Heart left ventricle (tissue), 16 donors: ENCODE measurements at regions not wholly inside any gene's neighbourhood (a gene's known extent, or its start where the extent isn't known, plus 50 kb on each side); places are given as distances from the start of the nearest gene placed in this dataset.
A peak's percentile ranks its signal among the peaks of the same experiment; 100 is the strongest.

ENCODE experiments used
- ATAC-seq, 4 donors: fragments of 200-7000 bp; cut with Tn5 transposase; one replicate each; pipeline ENCODE4 v1.9.1; 2020 to 2022; ENCODE audit warnings: moderate library complexity in 4 of 4, mild to moderate bottlenecking in 3 of 4, moderate number of reproducible peaks in 1 of 4
- DNase-seq, 5 donors: peaks; one replicate each; pipeline ENCODE4 v3.0.0-alpha.2; 2020
- H3K27ac ChIP-seq, 12 donors: fragments of 200-600 bp; sonication (generic) in 4 of 12; one replicate each; pipeline versions ENCODE4 v1.5.0 to v1.8.0; 2016 to 2022; ENCODE audit warnings: mild to moderate bottlenecking in 2 of 12
- H3K27me3 ChIP-seq, 9 donors: fragments of 200-600 bp; sonication (generic) in 2 of 9; one replicate each; pipeline versions ENCODE4 v1.5.1 to v1.8.0; 2016 to 2022; ENCODE audit warnings: mild to moderate bottlenecking in 3 of 9
- H3K36me3 ChIP-seq, 9 donors: fragments of 200-600 bp; sonication (generic) in 2 of 9; one replicate each; pipeline versions ENCODE4 v1.5.0 to v1.8.0; 2018 to 2022; ENCODE audit warnings: mild to moderate bottlenecking in 2 of 9
- H3K4me1 ChIP-seq, 12 donors: fragments of 200-600 bp; sonication (generic) in 4 of 12; one replicate each; pipeline versions ENCODE4 v1.5.0 to v1.8.0; 2016 to 2022; ENCODE audit warnings: mild to moderate bottlenecking in 3 of 12
- H3K4me3 ChIP-seq, 12 donors: fragments of 200-600 bp; sonication (generic) in 4 of 12; one replicate each; pipeline versions ENCODE4 v1.5.0 to v1.8.0; 2017 to 2022; ENCODE audit warnings: mild to moderate bottlenecking in 9 of 12, moderate library complexity in 4 of 12
- H3K9me3 ChIP-seq, 12 donors: fragments of 200-600 bp; sonication (generic) in 4 of 12; one replicate each; pipeline versions ENCODE4 v1.5.0 to v1.8.0; 2016 to 2022; ENCODE audit warnings: mild to moderate bottlenecking in 1 of 12
- CTCF ChIP-seq, 12 donors: fragments of 200-600 bp; sonication (generic) in 4 of 12; IDR thresholded peaks; one replicate each; pipeline versions ENCODE4 v1.5.0 to v1.8.0; 2018 to 2022; ENCODE audit warnings: antibody characterized with exemption in 12 of 12, mild to moderate bottlenecking in 5 of 12
- POLR2A ChIP-seq, 2 donors: fragments of 450-650 bp; IDR thresholded peaks; one replicate each; pipeline ENCODE4 v1.6.1; 2017; ENCODE audit warnings: antibody characterized with exemption in 2 of 2, mild to moderate bottlenecking in 2 of 2, moderate library complexity in 2 of 2
- WGBS, 4 donors: extraction: QIAGEN DNeasy Blood & Tissue Kit in 2 of 4; methylation state at CpG; one replicate each; pipeline versions ENCODE4 v1.1.5 to v1.1.7; 2013 to 2018; 5-methylcytosine and 5-hydroxymethylcytosine counted together
- intact Hi-C, 10 donors: fragments of 100-400 bp; cut with DNase I; formaldehyde crosslinking; loops; one replicate each; pipeline versions ENCODE4 v1.11.1 to v1.14.2; 2022
- donor health status: ischemic (EF 13 %, LVEDD 7.1; RV severe dilation, severe dysfunction).
- donor health status: healthy with polysubstance abuse.
- donor health status: DM: no; HTN: yes; CAD: no.
- donor health status: DM: no; HTN: no; CAD: no.
- donor health status: ischemic (EF 25% LVEDD 6.9; RV normal size, moderate dysfunction).
- donor health status: ischemic (EF 25% LVEDD 5.7; RV mildly dilated, moderate dysfunction).
- donor health status: healthy.
- donor health status: DM: yes; HTN: yes; CAD: no.
- donor health status: ischemic (EF 35%, LVEDD 5.7; RV mildly dilated, moderate dysfunction).
- donor health status: nonischemic (EF 11% LVEDD 7.7; RV severe dilation, severe dysfunction).
- donor health status: DM: yes; HTN: yes; CAD: no.
- donor health status: PGD.
- donor health status: ischemic (EF 29% LVEDD 5.4; RV normal size, mild dysfunction).
- donor health status: nonischemic (EF 23%, LVEDD 6.1; RV moderate dilation, normal function).

- TF ChIP-seq POLR2A (IDR thresholded peaks at IDR 0.05) = no peak
- TF ChIP-seq CTCF (IDR thresholded peaks at IDR 0.05) = no peak
- no peaks in the 10 kb centered on the region for H3K27me3 ChIP-seq
- ATAC-seq (no peak), DNase-seq (no peak)
- H3K4me3 ChIP-seq = no peak overlapping the region
- intact Hi-C loops = no loop called here
- no peaks in the 10 kb centered on the region for H3K36me3 ChIP-seq
- no peaks in the 10 kb centered on the region for H3K9me3 ChIP-seq
- H3K4me1 ChIP-seq = peaks cover 0 to 69% (median 20%) of the 10 kb centered on the region in 12 donors
- no peak overlapping the region for H3K27ac ChIP-seq
These were observed 290.8 kb upstream of the PRDM1 start for GRCh38 chr6:105795366-105795765.

GRCh38 chr6:105794870-105795269 is 291.3 kb upstream of the PRDM1 start:
- no peak for ATAC-seq

GRCh38 chr6:105794239-105794638 is 291.9 kb upstream of the PRDM1 start:
- H3K4me1 ChIP-seq = peaks cover 0 to 74% (median 17%) of the 10 kb centered on the region in 12 donors
- peak in 4 of 5 donors; percentile 30 to 68 (median 46) for DNase-seq
- H3K9me3 ChIP-seq = no peaks in the 10 kb centered on the region
- H3K27me3 ChIP-seq = no peaks in the 10 kb centered on the region
- peak overlapping the region in 1 of 12 donors; percentile 73 for H3K27ac ChIP-seq
- no peaks in the 10 kb centered on the region for H3K36me3 ChIP-seq
- TF ChIP-seq POLR2A (IDR thresholded peaks at IDR 0.05) = no peak
- no peak for TF ChIP-seq CTCF (IDR thresholded peaks at IDR 0.05)
- intact Hi-C loops = no loop called here
- peak in 3 of 4 donors; percentile 66 to 70 (median 70) for ATAC-seq
- 44 to 63% (median 57%) methylated on average over 5 of the region's 5 CpGs for WGBS, 4 donors
- no peak overlapping the region for H3K4me3 ChIP-seq

More at GRCh38 chr6:105794870-105795269, 291.3 kb upstream of the PRDM1 start:
- 84 to 90% (median 88%) methylated on average over 5 of the region's 5 CpGs for WGBS, 4 donors
- H3K36me3 ChIP-seq = no peaks in the 10 kb centered on the region
- peaks cover 0 to 74% (median 20%) of the 10 kb centered on the region in 12 donors for H3K4me1 ChIP-seq
- H3K4me3 ChIP-seq = no peak overlapping the region
- TF ChIP-seq CTCF (IDR thresholded peaks at IDR 0.05) = no peak
- no peak for TF ChIP-seq POLR2A (IDR thresholded peaks at IDR 0.05)
- H3K27ac ChIP-seq = peak overlapping the region in 1 of 12 donors; percentile 73
- no peak for DNase-seq
- H3K9me3 ChIP-seq = no peaks in the 10 kb centered on the region
- H3K27me3 ChIP-seq = no peaks in the 10 kb centered on the region
- intact Hi-C loops = no loop called here

GRCh38 chr6:105793130-105793529 is 293.0 kb upstream of the PRDM1 start:
- 52 to 59% (median 55%) methylated on average over 4 of the region's 4 CpGs for WGBS, 4 donors
- H3K27ac ChIP-seq = peak overlapping the region in 1 of 12 donors; percentile 73
- intact Hi-C loops = no loop called here
- TF ChIP-seq POLR2A (IDR thresholded peaks at IDR 0.05) = no peak
- peak in 1 of 12 donors; percentile 12 for TF ChIP-seq CTCF (IDR thresholded peaks at IDR 0.05)
- H3K4me3 ChIP-seq = no peak overlapping the region
- H3K9me3 ChIP-seq = no peaks in the 10 kb centered on the region
- DNase-seq (peak in 2 of 5 donors; percentile 29 to 33), ATAC-seq (peak in 3 of 4 donors; percentile 49 to 66 (median 56))
- H3K27me3 ChIP-seq = no peaks in the 10 kb centered on the region
- H3K36me3 ChIP-seq = no peaks in the 10 kb centered on the region
- H3K4me1 ChIP-seq = peaks cover 0 to 63% (median 8%) of the 10 kb centered on the region in 12 donors
